ENCODE measurements at regions not wholly inside any gene's neighbourhood (a gene's known extent, or its start where the extent isn't known, plus 50 kb on each side); places are given as distances from the start of the nearest gene placed in this dataset.

- Histone ChIP-seq H3K4me3 (ENCODE audit: low read length, poor library complexity, severe bottlenecking) (no peak overlapping the region), H3K79me2 (ENCODE audit: insufficient read depth, low read length) (no peaks in the 10 kb centered on the region), H3F3A (ENCODE audit: low read depth) (no peaks in the 10 kb centered on the region), H3K36me3 (ENCODE audit: insufficient read depth, low read length) (no peaks in the 10 kb centered on the region), H3K27me3 (ENCODE audit: insufficient read depth, low read length, poor library complexity, severe bottlenecking) (no peaks in the 10 kb centered on the region), H3K4me2 (ENCODE audit: low read depth, low read length, poor library complexity, severe bottlenecking) (no peak overlapping the region), H4K20me1 (ENCODE audit: insufficient read depth, low read length, poor library complexity, severe bottlenecking) (no peaks in the 10 kb centered on the region), H2AFZ (ENCODE audit: low read length) (no peak overlapping the region), H3K9ac (ENCODE audit: low read depth, low read length, poor library complexity, severe bottlenecking) (no peak overlapping the region), H3K4me1 (ENCODE audit: insufficient read depth, low read length, poor library complexity, severe bottlenecking) (no peaks in the 10 kb centered on the region), H3K9me3 (ENCODE audit: insufficient read depth, low read depth, low read length) (no peaks in the 10 kb centered on the region), H3K9me2 (replicated peaks; ENCODE audit: low read depth, low read length) (no peaks in the 10 kb centered on the region)
- TF ChIP-seq, protein P1, sequence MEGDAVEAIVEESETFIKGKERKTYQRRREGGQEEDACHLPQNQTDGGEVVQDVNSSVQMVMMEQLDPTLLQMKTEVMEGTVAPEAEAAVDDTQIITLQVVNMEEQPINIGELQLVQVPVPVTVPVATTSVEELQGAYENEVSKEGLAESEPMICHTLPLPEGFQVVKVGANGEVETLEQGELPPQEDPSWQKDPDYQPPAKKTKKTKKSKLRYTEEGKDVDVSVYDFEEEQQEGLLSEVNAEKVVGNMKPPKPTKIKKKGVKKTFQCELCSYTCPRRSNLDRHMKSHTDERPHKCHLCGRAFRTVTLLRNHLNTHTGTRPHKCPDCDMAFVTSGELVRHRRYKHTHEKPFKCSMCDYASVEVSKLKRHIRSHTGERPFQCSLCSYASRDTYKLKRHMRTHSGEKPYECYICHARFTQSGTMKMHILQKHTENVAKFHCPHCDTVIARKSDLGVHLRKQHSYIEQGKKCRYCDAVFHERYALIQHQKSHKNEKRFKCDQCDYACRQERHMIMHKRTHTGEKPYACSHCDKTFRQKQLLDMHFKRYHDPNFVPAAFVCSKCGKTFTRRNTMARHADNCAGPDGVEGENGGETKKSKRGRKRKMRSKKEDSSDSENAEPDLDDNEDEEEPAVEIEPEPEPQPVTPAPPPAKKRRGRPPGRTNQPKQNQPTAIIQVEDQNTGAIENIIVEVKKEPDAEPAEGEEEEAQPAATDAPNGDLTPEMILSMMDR (conservative IDR thresholded peaks at IDR 0.05; ENCODE audit: low read length), result no peak
- no peak for TF ChIP-seq EZH2phosphoT487 (IDR thresholded peaks at IDR 0.05; ENCODE audit: borderline replicate concordance)
Measured at GRCh38 chr6:97653517-97653916, 370.5 kb upstream of the MMS22L start.

DNA sequence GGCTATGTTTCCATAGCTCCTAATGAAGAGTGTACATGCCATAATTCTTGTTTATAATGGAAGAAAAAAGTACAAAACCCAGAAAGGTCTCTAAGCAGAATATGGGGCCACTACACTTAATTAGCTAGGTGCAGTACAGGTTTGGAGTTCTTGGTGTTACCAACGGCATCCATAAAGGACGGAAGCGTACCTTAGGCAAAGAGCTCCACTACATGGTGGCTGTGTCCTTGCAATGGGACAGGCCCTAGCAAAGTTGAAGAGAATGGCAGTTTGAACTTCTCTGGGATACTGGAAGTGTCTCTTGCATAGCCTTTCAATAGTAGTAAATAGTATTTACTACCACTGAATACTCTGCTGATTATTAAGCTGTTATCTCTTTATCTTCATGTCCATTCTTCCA is 371.7 kb upstream of the MMS22L start:
- Histone ChIP-seq H3K4me3 (ENCODE audit: low read length, poor library complexity, severe bottlenecking) (no peak overlapping the region), H3K36me3 (ENCODE audit: insufficient read depth, low read length) (no peaks in the 10 kb centered on the region), H3K4me2 (ENCODE audit: low read depth, low read length, poor library complexity, severe bottlenecking) (no peak overlapping the region), H2AFZ (ENCODE audit: low read length) (no peak overlapping the region), H4K20me1 (ENCODE audit: insufficient read depth, low read length, poor library complexity, severe bottlenecking) (no peaks in the 10 kb centered on the region), H3K9me2 (replicated peaks; ENCODE audit: low read depth, low read length) (no peaks in the 10 kb centered on the region), H3K4me1 (ENCODE audit: insufficient read depth, low read length, poor library complexity, severe bottlenecking) (no peaks in the 10 kb centered on the region), H3K9ac (ENCODE audit: low read depth, low read length, poor library complexity, severe bottlenecking) (no peak overlapping the region), H3K9me3 (ENCODE audit: insufficient read depth, low read depth, low read length) (no peaks in the 10 kb centered on the region), H3K27me3 (ENCODE audit: insufficient read depth, low read length, poor library complexity, severe bottlenecking) (no peaks in the 10 kb centered on the region), H3K79me2 (ENCODE audit: insufficient read depth, low read length) (no peaks in the 10 kb centered on the region), H3F3A (ENCODE audit: low read depth) (no peaks in the 10 kb centered on the region)
- no peak for TF ChIP-seq EZH2phosphoT487 (IDR thresholded peaks at IDR 0.05; ENCODE audit: borderline replicate concordance)
- TF ChIP-seq, protein P1 (conservative IDR thresholded peaks at IDR 0.05; ENCODE audit: low read length), result no peak

GRCh38 chr6:97656236-97656635 is 373.2 kb upstream of the MMS22L start:
- Histone ChIP-seq H4K20me1 (ENCODE audit: insufficient read depth, low read length, poor library complexity, severe bottlenecking) (no peaks in the 10 kb centered on the region), H3F3A (ENCODE audit: low read depth) (no peaks in the 10 kb centered on the region), H3K27me3 (ENCODE audit: insufficient read depth, low read length, poor library complexity, severe bottlenecking) (no peaks in the 10 kb centered on the region), H3K4me1 (ENCODE audit: insufficient read depth, low read length, poor library complexity, severe bottlenecking) (no peaks in the 10 kb centered on the region), H3K4me2 (ENCODE audit: low read depth, low read length, poor library complexity, severe bottlenecking) (no peak overlapping the region), H3K36me3 (ENCODE audit: insufficient read depth, low read length) (no peaks in the 10 kb centered on the region), H3K4me3 (ENCODE audit: low read length, poor library complexity, severe bottlenecking) (no peak overlapping the region), H2AFZ (ENCODE audit: low read length) (no peak overlapping the region), H3K9ac (ENCODE audit: low read depth, low read length, poor library complexity, severe bottlenecking) (no peak overlapping the region), H3K9me3 (ENCODE audit: insufficient read depth, low read depth, low read length) (no peaks in the 10 kb centered on the region), H3K9me2 (replicated peaks; ENCODE audit: low read depth, low read length) (no peaks in the 10 kb centered on the region), H3K79me2 (ENCODE audit: insufficient read depth, low read length) (no peaks in the 10 kb centered on the region)
- TF ChIP-seq, protein P1 (conservative IDR thresholded peaks at IDR 0.05; ENCODE audit: low read length), result no peak
- TF ChIP-seq EZH2phosphoT487 (IDR thresholded peaks at IDR 0.05; ENCODE audit: borderline replicate concordance), result no peak
